CD14-positive monocyte (primary cell): ENCODE measurements at regions not wholly inside any gene's neighbourhood (a gene's known extent, or its start where the extent isn't known, plus 50 kb on each side); places are given as distances from the start of the nearest gene placed in this dataset.

ENCODE experiments used
- DNase-seq, 3 donors: peaks; one replicate each; pipeline ENCODE4 v3.0.0-alpha.2; 2011 to 2022
- H2AFZ ChIP-seq: 2 replicates; pipeline ENCODE4 v1.6.0; 2012; ENCODE audit warnings: mild to moderate bottlenecking, low read depth, low read length, inconsistent platforms; ENCODE audit not compliant: insufficient read depth, poor library complexity, severe bottlenecking
- H3K27ac ChIP-seq, 2 donors: 1 replicate in 1 of 2; 2 replicates in 1 of 2; pipeline ENCODE4 v1.5.1; 2012 to 2013; ENCODE audit warnings: low read length in 2 of 2, control low read depth in 1 of 2, inconsistent platforms in 1 of 2, low read depth in 1 of 2, mild to moderate bottlenecking in 1 of 2
- H3K27me3 ChIP-seq, 2 donors: one replicate each; pipeline versions ENCODE4 v1.6.0 to v1.6.1; 2011 to 2013; ENCODE audit warnings: low read length in 2 of 2; ENCODE audit not compliant: control insufficient read depth in 2 of 2, insufficient read depth in 2 of 2
- H3K36me3 ChIP-seq, 2 donors: replicated peaks in 1 of 2; 1 replicate in 1 of 2; 2 replicates in 1 of 2; pipeline versions ENCODE4 v1.5.1 to v1.6.1; 2012 to 2013; ENCODE audit warnings: low read length in 2 of 2, control low read depth in 1 of 2, inconsistent platforms in 1 of 2, mild to moderate bottlenecking in 1 of 2; ENCODE audit not compliant: insufficient read depth in 2 of 2, control insufficient read depth in 1 of 2
- H3K4me1 ChIP-seq, 2 donors: 1 replicate in 1 of 2; 2 replicates in 1 of 2; pipeline versions ENCODE4 v1.5.1 to v1.6.1; 2012 to 2013; ENCODE audit warnings: low read length in 2 of 2, control low read depth in 1 of 2, inconsistent platforms in 1 of 2, mild to moderate bottlenecking in 1 of 2, moderate library complexity in 1 of 2; ENCODE audit not compliant: insufficient read depth in 2 of 2, control insufficient read depth in 1 of 2
- H3K4me2 ChIP-seq: replicated peaks from 2 replicates; pipeline ENCODE3; 2012; ENCODE audit warnings: low read length, moderate library complexity, mild to moderate bottlenecking; ENCODE audit not compliant: poor library complexity, severe bottlenecking; ENCODE audit errors: extremely low read depth
- H3K4me3 ChIP-seq, 3 experiments: fragments of 200-600 bp in 1 of 3; sonication (generic) in 1 of 3; replicated peaks in 1 of 3; 1 replicate in 2 of 3; 2 replicates in 1 of 3; pipeline ENCODE4 v1.5.1; 2011 to 2013; ENCODE audit warnings: low read length in 3 of 3, mild to moderate bottlenecking in 3 of 3, control low read depth in 2 of 3, low read depth in 2 of 3, inconsistent platforms in 1 of 3, moderate library complexity in 1 of 3
- H3K79me2 ChIP-seq: 2 replicates; pipeline ENCODE4 v1.6.0; 2012; ENCODE audit warnings: mild to moderate bottlenecking, control low read depth, inconsistent platforms, low read length, moderate library complexity; ENCODE audit not compliant: insufficient read depth
- H3K9ac ChIP-seq: 2 replicates; pipeline ENCODE4 v1.6.0; 2017; ENCODE audit warnings: low read length, mild to moderate bottlenecking; ENCODE audit not compliant: insufficient read depth, poor library complexity, severe bottlenecking
- H3K9me3 ChIP-seq, 2 donors: replicated peaks in 1 of 2; 1 replicate in 1 of 2; 2 replicates in 1 of 2; pipeline versions ENCODE4 v1.5.1 to v1.6.1; 2012 to 2013; ENCODE audit warnings: low read length in 2 of 2, control low read depth in 1 of 2; ENCODE audit not compliant: control insufficient read depth in 1 of 2, insufficient read depth in 1 of 2
- H4K20me1 ChIP-seq: 2 replicates; pipeline ENCODE4 v1.6.0; 2012; ENCODE audit warnings: mild to moderate bottlenecking, low read length, control low read depth, moderate library complexity; ENCODE audit not compliant: insufficient read depth
- H3K27ac Mint-ChIP-seq, 7 donors: one replicate each; pipeline ENCODE4 v1.8.0; 2020; ENCODE audit warnings: mild to moderate bottlenecking in 7 of 7, mixed read lengths in 7 of 7, moderate library complexity in 6 of 7, inconsistent platforms in 2 of 7
- H3K27me3 Mint-ChIP-seq, 3 donors: one replicate each; pipeline ENCODE4 v1.8.0; 2021 to 2022; ENCODE audit warnings: low read depth in 3 of 3, mild to moderate bottlenecking in 3 of 3, mixed read lengths in 3 of 3, moderate library complexity in 3 of 3, inconsistent platforms in 1 of 3
- H3K36me3 Mint-ChIP-seq, 2 donors: one replicate each; pipeline ENCODE4 v1.8.0; 2020; ENCODE audit warnings: mixed read lengths in 2 of 2, inconsistent platforms in 1 of 2, mild to moderate bottlenecking in 1 of 2
- H3K4me1 Mint-ChIP-seq: one replicate; pipeline ENCODE4 v1.8.0; 2020; ENCODE audit warnings: mild to moderate bottlenecking, mixed read lengths
- H3K4me3 Mint-ChIP-seq, 2 donors: one replicate each; pipeline ENCODE4 v1.8.0; 2020; ENCODE audit warnings: mild to moderate bottlenecking in 2 of 2, mixed read lengths in 2 of 2, moderate library complexity in 1 of 2
- H3K9me3 Mint-ChIP-seq, 7 donors: one replicate each; pipeline ENCODE4 v1.8.0; 2020 to 2022; ENCODE audit warnings: mixed read lengths in 7 of 7, mild to moderate bottlenecking in 6 of 7, moderate library complexity in 6 of 7, inconsistent platforms in 2 of 7
- WGBS: methylation state at CpG from one replicate; pipeline ENCODE4 v1.1.5; 2013; ENCODE audit warnings: missing lambda C conversion rate; ENCODE audit not compliant: insufficient coverage; 5-methylcytosine and 5-hydroxymethylcytosine counted together
- intact Hi-C, 2 donors: fragments of 100-400 bp; cut with micrococcal nuclease; formaldehyde crosslinking; loops; one replicate each; pipeline versions ENCODE4 v1.15.0 to v1.15.1; 2023
- TF ChIP-seq, protein P1 (sequence below): fragments of 200-600 bp; IDR thresholded peaks from one replicate; pipeline ENCODE4 v1.8.0; 2022; ENCODE audit warnings: antibody characterized with exemption, mild to moderate bottlenecking

DNA sequence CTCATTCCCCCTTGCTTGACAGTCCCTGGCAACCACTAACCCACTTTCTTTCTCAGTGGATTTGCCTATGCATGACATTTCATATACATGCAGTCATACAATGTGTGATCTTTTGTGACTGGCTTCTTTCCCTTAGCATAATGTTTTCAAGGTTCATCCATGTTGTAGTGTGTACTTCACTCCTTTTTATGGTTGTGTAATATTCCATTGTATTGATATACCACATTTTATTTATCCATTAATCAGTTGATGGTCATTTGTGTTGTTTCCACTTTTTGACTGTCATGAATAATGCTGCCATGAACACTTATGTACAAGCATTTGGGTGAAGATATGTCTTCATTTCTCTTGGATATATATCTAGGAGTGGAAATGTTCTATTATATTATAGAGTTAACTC lies 127.7 kb upstream of the GRIK3 start:
- no peak overlapping the region for H3K27ac Mint-ChIP-seq
- peaks cover 2 to 10% (median 7%) of the 10 kb centered on the region in 7 donors for H3K9me3 Mint-ChIP-seq

DNA sequence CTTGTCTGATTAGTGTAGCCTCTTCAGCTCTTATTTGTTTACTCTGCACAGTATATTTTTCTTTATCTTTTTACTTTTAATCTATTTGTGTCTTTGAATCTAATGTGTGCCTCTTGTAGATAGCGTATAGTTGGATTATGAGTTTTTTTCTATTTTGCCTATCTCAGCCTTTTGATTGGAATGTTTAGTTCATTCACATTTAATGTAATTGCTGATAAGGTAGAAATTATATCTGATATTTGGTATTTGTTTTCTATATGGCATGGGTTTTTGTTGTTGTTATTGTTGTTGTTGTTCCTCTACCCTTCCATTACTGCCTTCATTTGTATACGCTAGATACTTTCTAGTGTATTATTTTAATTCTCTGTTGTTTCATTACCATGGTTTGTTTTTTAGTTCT lies 131.7 kb upstream of the GRIK3 start:
- peaks cover 2 to 9% (median 6%) of the 10 kb centered on the region in 7 donors for H3K9me3 Mint-ChIP-seq
- WGBS: no CpG with 5 or more reads among the region's 2 CpGs
- no peak overlapping the region for H3K4me3 Mint-ChIP-seq
- H3K36me3 ChIP-seq: no peaks in the 10 kb centered on the region
- H3K79me2 ChIP-seq: no peaks in the 10 kb centered on the region
- no peak overlapping the region for H3K4me2 ChIP-seq
- H3K4me1 Mint-ChIP-seq: no peaks in the 10 kb centered on the region
- H3K4me3 ChIP-seq: no peak overlapping the region
- no peaks in the 10 kb centered on the region for H3K4me1 ChIP-seq
- DNase-seq: no peak
- intact Hi-C loops: no loop called here
- H3K27ac ChIP-seq: no peak overlapping the region
- H3K27me3 ChIP-seq: no peaks in the 10 kb centered on the region
- peaks cover 3 to 5% (median 4%) of the 10 kb centered on the region in 3 donors for H3K27me3 Mint-ChIP-seq
- no peaks in the 10 kb centered on the region for H3K9me3 ChIP-seq
- H3K27ac Mint-ChIP-seq: no peak overlapping the region
- no peak overlapping the region for H2AFZ ChIP-seq
- no peak overlapping the region for H3K9ac ChIP-seq
- H3K36me3 Mint-ChIP-seq: no peaks in the 10 kb centered on the region
- H4K20me1 ChIP-seq: no peaks in the 10 kb centered on the region
- TF ChIP-seq, protein P1, sequence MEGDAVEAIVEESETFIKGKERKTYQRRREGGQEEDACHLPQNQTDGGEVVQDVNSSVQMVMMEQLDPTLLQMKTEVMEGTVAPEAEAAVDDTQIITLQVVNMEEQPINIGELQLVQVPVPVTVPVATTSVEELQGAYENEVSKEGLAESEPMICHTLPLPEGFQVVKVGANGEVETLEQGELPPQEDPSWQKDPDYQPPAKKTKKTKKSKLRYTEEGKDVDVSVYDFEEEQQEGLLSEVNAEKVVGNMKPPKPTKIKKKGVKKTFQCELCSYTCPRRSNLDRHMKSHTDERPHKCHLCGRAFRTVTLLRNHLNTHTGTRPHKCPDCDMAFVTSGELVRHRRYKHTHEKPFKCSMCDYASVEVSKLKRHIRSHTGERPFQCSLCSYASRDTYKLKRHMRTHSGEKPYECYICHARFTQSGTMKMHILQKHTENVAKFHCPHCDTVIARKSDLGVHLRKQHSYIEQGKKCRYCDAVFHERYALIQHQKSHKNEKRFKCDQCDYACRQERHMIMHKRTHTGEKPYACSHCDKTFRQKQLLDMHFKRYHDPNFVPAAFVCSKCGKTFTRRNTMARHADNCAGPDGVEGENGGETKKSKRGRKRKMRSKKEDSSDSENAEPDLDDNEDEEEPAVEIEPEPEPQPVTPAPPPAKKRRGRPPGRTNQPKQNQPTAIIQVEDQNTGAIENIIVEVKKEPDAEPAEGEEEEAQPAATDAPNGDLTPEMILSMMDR: no peak

More for the DNA sequence above, 127.7 kb upstream of the GRIK3 start:
- intact Hi-C loops: no loop called here
- no peaks in the 10 kb centered on the region for H3K9me3 ChIP-seq
- no peaks in the 10 kb centered on the region for H3K36me3 ChIP-seq
- Mint-ChIP-seq H3K27me3 (peaks cover 0 to 7% (median 1%) of the 10 kb centered on the region in 3 donors), H3K4me3 (no peak overlapping the region), H3K4me1 (no peaks in the 10 kb centered on the region), H3K36me3 (no peaks in the 10 kb centered on the region)
- H2AFZ ChIP-seq: no peak overlapping the region
- no peak overlapping the region for H3K9ac ChIP-seq
- TF ChIP-seq, protein P1: no peak
- no peak for DNase-seq
- H3K27me3 ChIP-seq: no peaks in the 10 kb centered on the region
- H4K20me1 ChIP-seq: no peaks in the 10 kb centered on the region
- H3K4me1 ChIP-seq: no peaks in the 10 kb centered on the region
- H3K79me2 ChIP-seq: no peaks in the 10 kb centered on the region
- H3K27ac ChIP-seq: no peak overlapping the region
- no peak overlapping the region for H3K4me3 ChIP-seq
- no peak overlapping the region for H3K4me2 ChIP-seq
